PC-9 (cell line): ENCODE measurements at regions not wholly inside any gene's neighbourhood (a gene's known extent, or its start where the extent isn't known, plus 50 kb on each side); places are given as distances from the start of the nearest gene placed in this dataset.

Experiments used
- CTCF ChIP-seq: fragments of 200-600 bp; sonication (generic); conservative IDR thresholded peaks from 2 replicates; pipeline ENCODE4 v1.6.1; 2017; ENCODE audit warnings: mixed run types, antibody characterized with exemption, mild to moderate bottlenecking, moderate library complexity
- EZH2 ChIP-seq: fragments of 200-600 bp; sonication (generic); IDR thresholded peaks from 2 replicates; pipeline ENCODE4 v1.8.0; 2017; ENCODE audit warnings: antibody characterized with exemption, low read depth

GRCh38 chr5:74032617-74033016, 406.6 kb downstream of the ARHGEF28 start:
- TF ChIP-seq CTCF = no peak
- TF ChIP-seq EZH2 = no peak
